Esophagus (tissue), 2 donors: ENCODE measurements at regions not wholly inside any gene's neighbourhood (a gene's known extent, or its start where the extent isn't known, plus 50 kb on each side); places are given as distances from the start of the nearest gene placed in this dataset.

Source experiments
- H3K27ac ChIP-seq, 2 donors: one replicate each; pipeline ENCODE4 v1.5.1; 2013; ENCODE audit warnings: low read depth in 2 of 2, mild to moderate bottlenecking in 2 of 2, inconsistent platforms in 1 of 2, low read length in 1 of 2, moderate library complexity in 1 of 2
- H3K27me3 ChIP-seq, 2 donors: one replicate each; pipeline ENCODE4 v1.6.1; 2013; ENCODE audit warnings: low read length in 2 of 2, control low read depth in 1 of 2, mild to moderate bottlenecking in 1 of 2; ENCODE audit not compliant: insufficient read depth in 2 of 2, control insufficient read depth in 1 of 2
- H3K36me3 ChIP-seq, 2 donors: one replicate each; pipeline ENCODE4 v1.6.1; 2013; ENCODE audit warnings: low read length in 1 of 2; ENCODE audit not compliant: control insufficient read depth in 2 of 2, insufficient read depth in 2 of 2
- H3K4me1 ChIP-seq, 2 donors: one replicate each; pipeline ENCODE4 v1.6.1; 2013; ENCODE audit warnings: low read length in 1 of 2; ENCODE audit not compliant: control insufficient read depth in 2 of 2, insufficient read depth in 2 of 2
- H3K4me3 ChIP-seq, 2 donors: one replicate each; pipeline ENCODE4 v1.5.1; 2013; ENCODE audit warnings: low read length in 2 of 2, mild to moderate bottlenecking in 2 of 2, low read depth in 1 of 2, moderate library complexity in 1 of 2
- H3K9me3 ChIP-seq, 2 donors: one replicate each; pipeline ENCODE4 v1.6.1; 2013; ENCODE audit warnings: mild to moderate bottlenecking in 2 of 2, low read depth in 1 of 2, low read length in 1 of 2, moderate library complexity in 1 of 2; ENCODE audit not compliant: control insufficient read depth in 2 of 2, insufficient read depth in 1 of 2
- WGBS, 2 donors: extraction: QIAGEN DNeasy Blood & Tissue Kit; methylation state at CpG; one replicate each; pipeline ENCODE4 v1.1.7; 2013; 5-methylcytosine and 5-hydroxymethylcytosine counted together
- donor health status: healthy with polysubstance abuse.
- donor health status: Bipolar disorder and iron deficiency.

- H3K27ac ChIP-seq = no peak overlapping the region
- no peak overlapping the region for H3K4me3 ChIP-seq
- H3K27me3 ChIP-seq = no peaks in the 10 kb centered on the region
- 67 to 74% methylated on average over 7 of the region's 7 CpGs for WGBS, 2 donors
- peaks cover 0 to 2% of the 10 kb centered on the region in 2 donors for H3K9me3 ChIP-seq
- no peaks in the 10 kb centered on the region for H3K4me1 ChIP-seq
- no peaks in the 10 kb centered on the region for H3K36me3 ChIP-seq
Measured at GRCh38 chr2:121044412-121044811, 240.6 kb downstream of the TFCP2L1 start.

GRCh38 chr2:121045245-121045644 lies 239.8 kb downstream of the TFCP2L1 start:
- WGBS, 2 donors = 90 to 93% methylated on average over 11 of the region's 11 CpGs
- Histone ChIP-seq H3K27me3 (no peaks in the 10 kb centered on the region), H3K9me3 (peaks cover 0 to 2% of the 10 kb centered on the region in 2 donors)

DNA sequence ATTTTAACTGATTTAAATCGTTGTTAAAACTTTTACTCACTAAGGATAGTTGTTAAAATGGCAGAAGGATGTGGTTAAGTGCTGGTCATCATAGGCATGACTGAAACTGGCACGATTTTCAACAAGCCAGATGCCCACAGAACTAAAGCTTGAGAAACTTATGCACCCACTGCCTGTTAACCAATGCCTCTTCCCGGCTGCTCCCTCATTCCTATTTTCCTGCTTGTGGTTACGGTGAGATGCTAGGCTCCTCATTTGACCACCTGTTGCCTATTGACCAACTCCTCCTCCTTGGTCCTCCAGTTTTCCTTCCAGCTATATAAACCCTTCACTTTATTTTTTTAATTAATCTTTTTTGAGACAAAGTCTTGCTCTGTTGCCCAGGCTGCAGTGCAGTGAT lies 238.7 kb downstream of the TFCP2L1 start:
- no peaks in the 10 kb centered on the region for H3K4me1 ChIP-seq
- no peaks in the 10 kb centered on the region for H3K36me3 ChIP-seq
- WGBS, 2 donors = 67 to 76% methylated on average over 4 of the region's 4 CpGs
- no peak overlapping the region for H3K27ac ChIP-seq
- peaks cover 0 to 2% of the 10 kb centered on the region in 2 donors for H3K9me3 ChIP-seq
- no peaks in the 10 kb centered on the region for H3K27me3 ChIP-seq
- no peak overlapping the region for H3K4me3 ChIP-seq

More at GRCh38 chr2:121045245-121045644, 239.8 kb downstream of the TFCP2L1 start:
- no peak overlapping the region for H3K27ac ChIP-seq
- H3K4me3 ChIP-seq = no peak overlapping the region
- no peaks in the 10 kb centered on the region for H3K4me1 ChIP-seq
- no peaks in the 10 kb centered on the region for H3K36me3 ChIP-seq

DNA sequence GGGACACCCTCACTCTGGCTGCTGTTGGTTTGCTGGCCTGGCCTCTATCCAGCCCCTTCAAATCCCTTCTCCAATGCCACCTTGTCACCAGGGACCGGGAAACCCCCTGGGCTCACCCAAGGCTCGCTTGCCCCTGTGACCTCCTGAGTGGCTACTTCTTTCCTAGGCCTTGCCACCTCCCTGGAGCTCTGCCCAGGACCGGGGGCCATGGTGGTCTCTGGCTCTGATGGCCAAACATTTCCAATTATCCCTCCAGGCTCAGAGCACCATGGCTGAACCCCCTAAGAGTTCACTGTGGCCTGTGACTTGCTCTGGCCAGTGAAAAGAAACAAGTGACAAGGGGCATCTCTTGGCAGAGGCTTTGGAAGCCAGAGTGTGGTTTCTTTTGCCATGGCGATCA lies 237.6 kb downstream of the TFCP2L1 start:
- Histone ChIP-seq H3K9me3 (peaks cover 0 to 2% of the 10 kb centered on the region in 2 donors), H3K27ac (no peak overlapping the region), H3K36me3 (no peaks in the 10 kb centered on the region), H3K4me1 (no peaks in the 10 kb centered on the region), H3K4me3 (no peak overlapping the region), H3K27me3 (no peaks in the 10 kb centered on the region)
- 91 to 99% methylated on average over 4 of the region's 4 CpGs for WGBS, 2 donors

- WGBS, 2 donors = 85 to 91% methylated on average over 2 of the region's 2 CpGs
Measured at GRCh38 chr2:121049131-121049530, 235.9 kb downstream of the TFCP2L1 start.

DNA sequence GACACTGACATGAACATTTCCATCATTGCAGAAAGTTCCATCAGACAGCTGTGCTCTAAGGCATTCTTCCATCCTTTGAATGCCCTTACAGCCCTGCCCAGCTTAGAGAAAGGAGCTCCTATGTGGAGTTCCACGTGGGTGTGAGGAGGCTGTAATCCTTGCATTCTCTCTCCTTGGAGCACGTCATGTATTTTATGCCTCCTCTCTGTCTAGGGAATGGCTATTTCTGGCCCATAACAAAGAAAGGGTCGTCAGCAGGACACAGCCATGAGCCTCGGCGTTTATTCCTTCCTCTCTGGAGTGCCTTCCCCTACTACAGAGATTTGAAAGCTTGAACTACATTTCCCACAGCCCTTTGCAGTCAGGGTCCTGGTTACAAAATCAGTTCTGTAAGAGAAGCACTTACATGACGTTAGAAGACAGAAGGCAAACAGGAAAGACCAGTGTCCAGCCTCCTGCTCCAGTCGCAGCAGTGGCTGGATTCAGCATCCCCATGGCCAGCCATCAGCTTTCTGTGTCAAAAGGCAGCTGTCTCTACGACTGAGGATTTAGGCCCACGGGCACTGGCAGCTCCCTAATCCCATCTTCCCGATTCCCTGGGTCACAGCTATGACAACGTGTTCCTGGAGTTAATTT lies 234.9 kb downstream of the TFCP2L1 start:
- Histone ChIP-seq H3K4me3 (no peak overlapping the region), H3K27me3 (no peaks in the 10 kb centered on the region), H3K9me3 (peaks cover 0 to 4% of the 10 kb centered on the region in 2 donors), H3K36me3 (no peaks in the 10 kb centered on the region), H3K27ac (no peak overlapping the region), H3K4me1 (no peaks in the 10 kb centered on the region)
- WGBS, 2 donors = 69% methylated on average over 11 of the region's 11 CpGs

More at GRCh38 chr2:121049131-121049530, 235.9 kb downstream of the TFCP2L1 start:
- Histone ChIP-seq H3K9me3 (peaks cover 0 to 2% of the 10 kb centered on the region in 2 donors), H3K36me3 (no peaks in the 10 kb centered on the region), H3K4me3 (no peak overlapping the region), H3K27me3 (no peaks in the 10 kb centered on the region), H3K4me1 (no peaks in the 10 kb centered on the region), H3K27ac (no peak overlapping the region)

DNA sequence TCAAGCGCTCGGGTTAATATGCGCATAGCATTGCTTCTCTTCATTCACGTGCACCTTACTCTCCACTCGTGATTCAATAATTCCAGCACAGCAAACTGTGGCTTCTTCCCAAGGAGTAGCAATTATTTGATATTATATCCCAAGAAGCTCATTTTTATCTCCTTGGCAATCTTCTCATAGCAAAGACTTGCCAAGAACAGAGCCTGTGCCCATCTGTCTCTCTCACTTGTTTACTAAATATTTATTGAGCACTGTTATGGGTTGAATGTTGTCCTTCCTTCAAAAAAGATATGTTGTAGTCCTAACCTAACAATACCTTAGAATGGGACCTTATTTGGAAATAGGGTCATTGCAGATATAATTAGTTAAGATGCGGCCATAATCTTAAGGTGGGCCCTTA lies 233.7 kb downstream of the TFCP2L1 start:
- WGBS, 2 donors = 75 to 78% methylated on average over 6 of the region's 6 CpGs
- H3K9me3 ChIP-seq = peaks cover 0 to 4% of the 10 kb centered on the region in 2 donors
- no peaks in the 10 kb centered on the region for H3K36me3 ChIP-seq
- H3K27me3 ChIP-seq = no peaks in the 10 kb centered on the region
- no peak overlapping the region for H3K4me3 ChIP-seq
- H3K4me1 ChIP-seq = no peaks in the 10 kb centered on the region
- H3K27ac ChIP-seq = no peak overlapping the region

GRCh38 chr2:121052023-121052422 lies 233.0 kb downstream of the TFCP2L1 start:
- Histone ChIP-seq H3K36me3 (no peaks in the 10 kb centered on the region), H3K9me3 (peaks cover 0 to 4% of the 10 kb centered on the region in 2 donors), H3K27me3 (no peaks in the 10 kb centered on the region), H3K4me3 (no peak overlapping the region), H3K4me1 (no peaks in the 10 kb centered on the region), H3K27ac (no peak overlapping the region)
- WGBS, 2 donors = 70 to 79% methylated on average over 11 of the region's 11 CpGs

DNA sequence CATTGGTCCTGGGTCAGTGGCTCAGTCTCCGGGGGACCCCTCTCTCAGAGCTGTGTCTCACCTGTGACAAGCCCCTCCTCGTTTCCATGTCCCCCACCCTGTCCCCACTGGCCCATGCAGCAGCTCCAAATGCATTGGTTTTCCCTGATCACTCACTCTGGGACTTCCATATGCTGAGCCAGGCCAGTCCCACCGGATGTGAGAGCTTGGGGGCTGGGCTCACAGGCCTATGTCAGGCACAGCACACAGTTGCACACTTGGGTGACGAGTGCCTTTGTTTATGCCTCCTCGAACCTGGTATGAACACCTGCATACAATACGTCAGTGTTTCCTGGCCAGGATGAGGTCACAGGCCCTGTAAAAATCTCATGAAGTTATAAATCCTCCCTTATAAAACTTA lies 232.5 kb downstream of the TFCP2L1 start:
- no peak overlapping the region for H3K4me3 ChIP-seq
- peaks cover 0 to 4% of the 10 kb centered on the region in 2 donors for H3K9me3 ChIP-seq
- 59 to 68% methylated on average over 6 of the region's 6 CpGs for WGBS, 2 donors
- no peaks in the 10 kb centered on the region for H3K27me3 ChIP-seq
- H3K4me1 ChIP-seq = no peaks in the 10 kb centered on the region
- no peaks in the 10 kb centered on the region for H3K36me3 ChIP-seq
- no peak overlapping the region for H3K27ac ChIP-seq

DNA sequence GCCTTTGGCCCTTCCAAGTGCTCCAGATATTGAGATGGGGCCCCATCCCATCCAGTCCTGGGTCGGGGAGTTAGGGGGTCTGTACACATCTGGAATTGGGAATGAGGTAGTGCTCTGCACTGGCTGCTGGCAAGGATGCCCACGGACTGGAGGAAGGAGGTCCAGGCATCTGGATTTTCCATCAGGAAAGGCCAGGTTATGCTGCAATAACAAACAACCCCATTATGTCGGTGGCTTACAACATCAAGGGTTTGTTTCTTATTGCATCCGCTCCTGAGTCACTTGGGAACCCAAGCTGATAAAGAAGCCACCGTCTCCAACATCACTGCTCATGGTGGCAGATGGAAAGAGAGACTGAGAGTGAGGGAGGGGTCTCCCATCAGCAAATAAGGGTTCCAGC lies 229.9 kb downstream of the TFCP2L1 start:
- Histone ChIP-seq H3K36me3 (no peaks in the 10 kb centered on the region), H3K27me3 (no peaks in the 10 kb centered on the region), H3K9me3 (peaks cover 0 to 4% of the 10 kb centered on the region in 2 donors), H3K27ac (no peak overlapping the region), H3K4me3 (no peak overlapping the region), H3K4me1 (peaks cover 0 to 2% of the 10 kb centered on the region in 2 donors)
- WGBS, 2 donors = 91 to 92% methylated on average over 5 of the region's 5 CpGs
